Right renal pelvis (tissue), 4 donors: ENCODE measurements at regions not wholly inside any gene's neighbourhood (a gene's known extent, or its start where the extent isn't known, plus 50 kb on each side); places are given as distances from the start of the nearest gene placed in this dataset.
A peak's percentile ranks its signal among the peaks of the same experiment; 100 is the strongest.
"Not testable (repeated sequence)": the region's sequence is repeated elsewhere in the genome, so short reads cannot be mapped to it uniquely, and the experiment has no call there.

Experiments
- DNase-seq, 4 donors: peaks; one replicate each; pipeline ENCODE4 v3.0.0-alpha.2; 2013; ENCODE audit warnings: low read depth in 4 of 4, low spot score in 3 of 4, missing footprints in 1 of 4

DNA sequence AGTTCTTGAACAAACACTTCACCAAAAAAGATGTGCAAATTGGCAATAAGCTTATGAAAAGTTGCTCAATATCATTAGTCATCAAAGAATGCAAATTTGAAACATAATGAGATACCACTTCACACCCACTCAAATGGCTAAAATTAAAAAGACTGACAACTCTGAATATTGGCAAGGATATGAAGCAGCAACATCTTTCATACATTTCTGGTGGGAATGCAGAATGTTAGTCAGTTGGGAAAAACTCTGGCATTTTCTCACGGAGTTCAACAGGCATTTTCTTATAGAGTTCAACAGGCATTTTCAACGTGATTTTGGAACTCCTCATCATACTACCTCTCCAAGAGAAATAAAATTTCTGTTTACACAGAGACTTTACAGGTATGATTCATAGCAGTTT is 297.4 kb upstream of the MAGEC2 start:
- DNase-seq: no peak

DNA sequence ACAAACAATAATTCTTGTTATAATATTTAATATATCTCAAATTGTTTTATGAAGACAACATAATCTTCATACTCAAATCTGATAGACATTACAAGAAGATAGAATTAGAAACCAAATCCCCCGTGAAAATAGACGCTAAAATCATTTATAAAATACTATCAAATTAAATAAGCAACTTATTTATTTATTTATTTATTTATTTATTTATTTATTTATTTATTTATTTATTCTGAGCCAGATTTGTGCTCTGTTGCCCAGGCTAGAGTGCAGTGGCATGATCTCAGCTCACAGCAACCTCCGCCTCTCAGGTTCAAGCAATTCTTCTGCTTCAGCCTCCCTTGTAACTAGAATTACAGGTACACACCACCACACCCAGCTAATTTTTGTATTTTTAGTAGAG is 294.9 kb upstream of the MAGEC2 start:
- DNase-seq: no peak

DNA sequence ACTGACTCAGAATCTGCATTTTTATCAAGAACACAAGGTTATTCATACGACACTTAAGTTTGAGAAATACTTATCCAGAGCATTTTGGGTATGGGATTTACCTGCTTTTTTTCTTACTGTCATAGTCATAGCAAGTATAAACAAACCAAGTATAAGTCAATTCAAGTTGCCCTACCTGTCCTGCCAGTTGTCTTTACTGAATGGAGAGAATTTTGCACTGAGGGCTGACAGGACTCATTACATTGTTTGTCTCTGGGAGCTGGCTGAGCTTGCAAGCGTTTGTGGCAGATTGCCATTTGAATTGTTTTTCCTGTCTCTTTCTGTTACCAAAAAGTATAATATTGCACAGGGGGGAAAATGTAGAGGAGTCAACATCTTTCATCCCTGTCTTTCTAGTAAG is 278.9 kb upstream of the MAGEC2 start:
- no peak for DNase-seq

DNA sequence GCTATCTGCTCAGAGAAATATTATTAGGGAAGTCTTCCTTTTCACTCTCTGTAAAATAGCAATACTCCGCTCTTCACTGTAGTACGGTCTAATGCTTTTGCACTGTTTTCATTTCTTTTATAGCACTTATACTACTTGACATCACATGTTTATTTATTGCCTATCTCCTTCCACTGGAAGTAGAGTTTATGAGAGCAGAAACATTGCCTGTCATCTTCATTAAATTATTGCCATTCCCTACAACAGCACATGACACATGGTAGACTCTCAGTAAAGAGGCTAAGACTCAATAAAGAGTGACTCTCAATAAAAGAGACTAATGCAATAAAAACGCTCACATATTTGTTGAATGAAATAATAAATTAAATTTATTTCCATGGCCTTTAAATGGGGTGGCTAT is 241.3 kb upstream of the MAGEC2 start:
- peak in 1 of 4 donors; percentile 12 for DNase-seq

DNA sequence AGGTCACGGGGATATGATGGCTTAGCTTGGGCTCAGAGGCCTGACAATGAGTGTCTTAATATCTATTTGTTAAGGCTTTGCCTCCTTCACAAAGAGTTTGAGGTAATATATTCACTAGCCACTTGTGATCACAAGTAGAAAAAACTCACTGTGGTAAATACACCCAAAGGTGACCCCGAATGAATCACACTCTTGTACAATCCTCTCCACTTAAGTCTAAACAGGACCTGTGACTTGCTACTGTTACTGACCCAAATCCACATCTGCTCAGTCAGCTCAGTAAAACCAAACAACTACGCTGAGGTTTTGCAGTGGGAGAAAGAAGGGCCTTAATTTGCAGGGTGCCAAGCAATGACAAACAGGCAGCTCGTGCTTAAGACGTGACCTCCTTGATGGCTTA is 223.8 kb upstream of the MAGEC2 start:
- no peak for DNase-seq

DNA sequence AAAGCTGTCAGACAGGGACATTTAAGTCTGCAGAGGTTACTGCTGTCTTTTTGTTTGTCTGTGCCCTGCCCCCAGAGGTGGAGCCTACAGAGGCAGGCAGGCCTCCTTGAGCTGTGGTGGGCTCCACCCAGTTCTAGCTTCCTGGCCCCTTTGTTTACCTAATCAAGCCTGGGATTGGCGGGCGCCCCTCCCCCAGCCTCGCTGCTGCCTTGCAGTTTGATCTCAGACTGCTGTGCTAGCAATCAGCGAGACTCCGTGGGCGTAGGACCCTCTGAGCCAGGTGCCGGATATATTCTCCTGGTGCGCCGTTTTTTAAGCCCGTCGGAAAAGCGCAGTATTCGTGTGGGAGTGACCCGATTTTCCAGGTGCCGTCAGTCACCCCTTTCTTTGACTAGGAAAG is 185.9 kb upstream of the MAGEC2 start:
- DNase-seq: not testable (repeated sequence)

DNA sequence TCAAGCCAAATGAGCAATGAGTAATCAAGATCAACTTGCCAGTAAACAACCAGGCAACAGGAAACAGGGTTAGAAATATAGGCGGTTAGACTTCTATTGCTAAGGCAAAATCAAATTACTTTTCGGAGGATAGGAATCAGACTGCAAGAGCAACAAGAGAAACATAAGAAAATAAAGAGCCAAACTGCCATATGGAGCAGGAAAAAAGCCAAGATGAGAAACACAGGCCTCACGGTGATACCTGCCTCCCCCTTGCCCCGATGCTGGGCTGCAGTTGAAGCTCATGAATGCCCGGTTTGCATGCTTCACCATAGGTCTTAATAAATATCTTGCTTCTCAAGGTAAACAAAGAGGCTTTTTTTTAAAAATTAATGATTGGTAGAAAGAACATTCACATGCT is 158.4 kb upstream of the MAGEC2 start:
- no peak for DNase-seq

DNA sequence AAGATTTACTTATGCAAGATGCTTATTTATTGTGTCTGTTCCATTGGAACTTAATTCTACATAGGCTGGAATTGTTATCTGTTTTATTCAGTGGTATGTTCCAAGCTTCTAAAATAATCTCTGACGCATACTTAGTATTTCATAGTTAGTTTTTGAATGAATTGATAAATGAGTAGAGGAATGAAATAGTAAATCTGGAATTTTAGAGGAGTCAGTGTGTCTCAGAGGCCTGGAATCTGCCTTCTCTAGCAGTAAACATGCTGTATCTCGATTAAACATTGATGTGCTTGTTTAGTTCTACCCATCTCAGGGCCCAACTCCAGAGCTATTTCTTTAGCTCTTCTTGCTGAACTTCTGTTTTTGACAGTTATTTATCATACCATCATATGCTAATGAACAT is 154.2 kb upstream of the MAGEC2 start:
- DNase-seq: no peak

DNA sequence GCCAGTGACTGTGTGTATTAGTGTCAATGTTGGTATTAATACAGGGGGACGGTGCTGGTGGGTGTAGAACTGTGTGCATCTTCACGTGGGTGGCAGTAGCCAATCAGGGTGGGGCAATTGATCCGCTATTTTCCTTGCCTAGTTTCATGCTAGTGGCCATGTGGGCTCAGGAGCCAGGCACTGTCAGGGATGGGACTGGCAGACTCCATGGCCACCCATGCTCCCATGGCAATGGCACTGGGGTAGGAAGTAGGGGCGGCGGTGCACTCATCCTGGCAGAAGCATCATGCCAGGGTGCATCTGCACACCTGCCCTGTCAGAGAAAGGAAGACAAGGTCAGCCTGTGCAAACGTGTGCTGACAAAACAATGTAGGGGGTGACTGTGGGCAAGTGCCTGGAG is 122.1 kb upstream of the MAGEC2 start:
- DNase-seq: no peak

DNA sequence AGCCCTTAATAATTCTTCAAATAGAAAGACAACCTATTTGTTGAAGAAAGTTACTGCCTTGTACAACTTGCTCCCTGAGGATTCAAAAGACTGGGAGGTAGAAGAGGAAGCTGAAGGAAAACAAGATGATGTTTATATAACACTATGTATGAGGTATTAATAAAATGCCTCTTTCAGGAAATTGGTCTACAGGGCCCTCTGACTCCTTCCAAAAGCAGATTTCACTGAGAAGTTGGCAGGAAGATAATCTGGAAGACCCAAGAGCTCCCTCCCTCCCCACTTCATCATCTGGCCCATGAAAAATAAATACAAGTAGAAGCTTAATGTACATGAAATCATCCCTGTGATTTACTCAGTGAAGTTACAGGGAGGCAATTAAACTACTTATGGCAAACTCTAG is 107.5 kb upstream of the MAGEC2 start:
- DNase-seq: no peak

DNA sequence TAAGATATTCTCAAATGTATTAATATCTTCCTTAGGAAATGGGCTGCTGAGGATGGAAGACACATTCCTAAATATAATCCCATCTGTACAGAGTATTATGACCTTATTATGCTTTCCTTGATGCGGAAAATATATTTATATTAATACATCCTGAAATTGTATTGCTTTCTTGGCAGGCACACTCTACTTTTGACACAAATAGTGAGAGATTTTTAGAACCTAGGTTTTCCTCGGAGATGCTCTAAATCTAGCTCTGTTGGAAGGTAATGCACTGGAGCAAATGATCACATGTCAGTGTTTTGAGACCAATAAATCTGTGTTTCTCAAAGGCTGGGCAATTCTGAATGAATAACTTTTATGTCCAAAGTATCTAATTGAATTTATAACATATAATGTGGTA is 94.3 kb upstream of the MAGEC2 start:
- DNase-seq: no peak

DNA sequence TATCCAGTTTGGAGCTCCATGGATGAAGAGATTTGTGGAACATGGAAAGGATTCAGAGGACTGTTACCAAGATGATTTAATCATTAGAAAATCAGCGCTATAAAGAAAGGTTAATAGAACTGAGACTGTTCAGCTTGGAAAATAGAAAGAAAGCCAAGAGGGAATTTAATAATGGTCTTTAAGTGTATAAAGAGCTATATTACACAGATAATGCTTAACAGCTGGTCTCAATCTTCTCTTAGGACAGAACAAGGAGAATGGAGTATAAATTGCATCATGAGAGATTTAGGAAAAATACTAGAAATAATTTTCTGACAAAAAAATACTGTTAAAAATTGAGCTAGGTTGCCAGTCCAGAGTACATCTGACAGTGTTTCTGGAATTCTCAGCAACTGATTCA is 91.3 kb upstream of the MAGEC2 start:
- DNase-seq: no peak

DNA sequence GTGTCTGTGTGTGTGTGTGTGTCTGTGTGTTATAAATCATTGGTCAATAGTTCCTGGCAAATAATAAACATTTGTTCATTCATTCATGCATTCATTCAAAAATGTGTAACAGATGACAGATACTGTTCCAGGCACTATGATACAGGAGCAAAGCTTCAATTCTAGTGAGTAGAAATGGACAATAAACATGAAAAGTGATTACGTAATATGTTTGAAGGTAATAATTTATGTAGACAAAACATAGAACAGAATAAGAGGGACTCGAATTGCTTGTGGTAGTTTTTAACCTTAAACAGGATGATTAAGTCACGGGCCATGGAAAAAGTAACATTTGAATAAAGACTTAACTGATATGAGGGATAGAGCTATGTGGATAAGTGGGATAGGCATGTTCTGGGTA is 90.1 kb upstream of the MAGEC2 start:
- DNase-seq: no peak

DNA sequence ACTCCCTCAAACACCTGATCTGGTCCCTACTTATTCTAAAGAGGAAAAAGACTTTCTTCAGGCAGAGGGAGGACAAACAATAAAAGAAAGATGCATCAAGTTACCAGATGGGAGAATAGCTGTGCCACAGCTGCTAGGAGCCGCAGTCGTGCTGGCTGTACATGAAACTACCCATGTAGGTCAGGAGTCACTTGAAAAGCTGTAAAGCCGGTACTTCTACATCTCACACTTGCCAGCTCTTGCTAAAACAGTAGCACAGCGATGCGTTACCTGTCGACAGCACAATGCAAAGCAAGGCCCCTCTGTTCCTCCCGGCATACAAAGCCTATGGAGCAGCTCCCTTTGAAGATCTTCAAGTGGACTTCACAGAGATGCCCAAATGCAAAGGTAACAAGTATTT is 65.1 kb upstream of the MAGEC2 start:
- not testable (repeated sequence) for DNase-seq

DNA sequence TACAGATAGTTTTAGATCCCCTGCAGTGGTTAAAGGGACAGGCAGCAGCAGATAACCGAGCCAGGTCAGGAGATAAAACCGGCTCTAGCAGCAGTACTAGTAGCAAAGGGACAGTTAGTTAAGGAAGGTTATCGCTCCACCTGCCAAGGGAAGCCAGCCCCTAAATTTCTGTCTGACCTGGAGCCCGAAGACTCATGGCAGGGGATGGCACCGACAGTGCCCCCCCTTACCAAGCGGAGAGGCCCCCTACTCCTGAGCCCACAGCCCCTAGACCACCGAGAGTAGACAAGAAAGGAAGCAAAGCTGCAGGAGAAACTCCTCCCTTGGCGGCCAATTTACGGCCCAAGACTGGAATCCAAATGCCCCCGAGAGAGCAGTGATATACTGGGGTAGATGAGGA is 61.3 kb upstream of the MAGEC2 start:
- DNase-seq: no peak

DNA sequence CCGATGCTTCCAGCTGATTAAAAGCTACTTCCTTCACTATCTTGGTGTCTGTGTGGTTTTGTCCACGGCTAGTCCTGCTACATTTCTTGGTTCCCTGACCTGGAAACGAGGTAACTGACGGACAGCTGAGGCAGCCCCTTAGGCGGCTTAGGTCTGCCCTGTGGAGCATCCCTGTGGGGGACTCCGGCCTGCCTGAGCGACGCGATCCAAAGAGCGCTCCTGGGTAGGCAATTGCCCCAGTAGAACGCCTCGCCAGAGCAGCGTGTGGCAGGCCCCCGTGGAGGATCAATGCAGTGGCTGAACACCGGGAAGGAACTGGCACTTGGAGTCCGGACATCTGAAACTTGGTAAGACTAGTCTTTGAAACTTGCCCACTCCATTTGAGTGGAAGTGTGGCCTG is 60.5 kb upstream of the MAGEC2 start:
- not testable (repeated sequence) for DNase-seq

DNA sequence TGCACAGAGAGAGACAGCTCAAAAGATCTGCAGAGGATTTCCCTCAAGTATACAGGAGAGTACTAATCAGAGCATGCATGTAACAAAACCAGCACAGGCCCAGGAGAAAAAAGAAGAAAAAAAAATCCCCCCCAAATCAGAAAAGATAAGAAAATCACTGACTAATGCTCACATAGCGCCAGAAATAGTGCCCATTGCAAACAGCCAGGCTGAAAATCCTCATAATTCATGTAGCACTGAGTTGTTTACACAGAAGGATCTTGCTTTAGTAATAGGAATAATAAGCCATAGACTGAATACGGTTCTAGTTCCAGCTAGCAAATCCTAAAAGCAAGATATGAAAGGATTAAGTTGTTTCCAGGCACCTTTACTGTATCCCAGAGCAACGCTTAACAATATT is 51.8 kb upstream of the MAGEC2 start:
- DNase-seq: no peak
